Hepatocyte (in vitro differentiated cells): ENCODE measurements at regions not wholly inside any gene's neighbourhood (a gene's known extent, or its start where the extent isn't known, plus 50 kb on each side); places are given as distances from the start of the nearest gene placed in this dataset.

Source experiments
- DNase-seq: peaks from one replicate; pipeline ENCODE4 v3.0.0-alpha.2; 2016; ENCODE audit warnings: low spot score
- H2AFZ ChIP-seq: fragments of 200-600 bp; sonication (generic); 2 replicates; pipeline ENCODE4 v1.6.0; 2016; ENCODE audit warnings: antibody characterized with exemption, mild to moderate bottlenecking
- H3K27ac ChIP-seq: fragments of 200-600 bp; sonication (generic); 2 replicates; pipeline ENCODE4 v1.5.1; 2016; ENCODE audit warnings: mild to moderate bottlenecking
- H3K27me3 ChIP-seq: fragments of 200-600 bp; sonication (generic); 2 replicates; pipeline ENCODE4 v1.6.1; 2016
- H3K36me3 ChIP-seq: fragments of 200-600 bp; sonication (generic); replicated peaks from 2 replicates; pipeline ENCODE4 v1.5.1; 2016; ENCODE audit warnings: low read depth; ENCODE audit not compliant: insufficient read depth
- H3K4me1 ChIP-seq: fragments of 200-600 bp; sonication (generic); 2 replicates; pipeline ENCODE4 v1.5.1; 2016; ENCODE audit warnings: mild to moderate bottlenecking, moderate library complexity; ENCODE audit not compliant: insufficient read depth
- H3K4me2 ChIP-seq: fragments of 200-600 bp; sonication (generic); 2 replicates; pipeline ENCODE4 v1.6.0; 2016
- H3K4me3 ChIP-seq: fragments of 200-600 bp; sonication (generic); 2 replicates; pipeline ENCODE4 v1.5.1; 2016; ENCODE audit warnings: mild to moderate bottlenecking
- H3K79me2 ChIP-seq: fragments of 200-600 bp; sonication (generic); 2 replicates; pipeline ENCODE4 v1.6.0; 2017; ENCODE audit warnings: mild to moderate bottlenecking
- H3K9me2 ChIP-seq: fragments of 200-600 bp; sonication (generic); replicated peaks from 2 replicates; pipeline ENCODE4 v1.6.0; 2017; ENCODE audit warnings: mild to moderate bottlenecking; ENCODE audit not compliant: insufficient read depth
- H3K9me3 ChIP-seq: fragments of 200-600 bp; sonication (generic); 2 replicates; pipeline ENCODE4 v1.5.1; 2016; ENCODE audit warnings: low read depth, mild to moderate bottlenecking
- H4K20me1 ChIP-seq: fragments of 200-600 bp; sonication (generic); 2 replicates; pipeline ENCODE4 v1.6.0; 2016; ENCODE audit warnings: mild to moderate bottlenecking; ENCODE audit not compliant: insufficient read depth, poor library complexity, severe bottlenecking
- CTCF ChIP-seq: fragments of 200-600 bp; sonication (generic); IDR thresholded peaks from 2 replicates; pipeline ENCODE4 v1.5.1; 2016; ENCODE audit warnings: antibody characterized with exemption, mild to moderate bottlenecking; ENCODE audit not compliant: poor library complexity
- EZH2 ChIP-seq: fragments of 200-600 bp; sonication (generic); IDR thresholded peaks from 2 replicates; pipeline ENCODE4 v1.6.1; 2016; ENCODE audit warnings: antibody characterized with exemption, mild to moderate bottlenecking, borderline replicate concordance
- EZH2phosphoT487 ChIP-seq: fragments of 200-600 bp; sonication (generic); IDR thresholded peaks from one replicate; pipeline ENCODE4 v1.6.1; 2018; ENCODE audit warnings: antibody characterized with exemption, mild to moderate bottlenecking, low read depth, moderate library complexity; ENCODE audit not compliant: unreplicated experiment, severe bottlenecking
- WGBS: methylation state at CpG from one replicate; pipeline ENCODE4 v1.1.6; 2016; ENCODE audit warnings: low lambda C conversion rate; ENCODE audit errors: missing lambda C conversion rate; 5-methylcytosine and 5-hydroxymethylcytosine counted together

GRCh38 chr6:100119261-100119660 lies 125.2 kb upstream of the MCHR2 start:
- Histone ChIP-seq H2AFZ (no peak overlapping the region), H3K4me1 (no peaks in the 10 kb centered on the region)
- 81% methylated on average over 4 of the region's 4 CpGs for WGBS

GRCh38 chr6:100118301-100118700 lies 124.3 kb upstream of the MCHR2 start:
- DNase-seq = no peak
- Histone ChIP-seq H3K36me3 (no peaks in the 10 kb centered on the region), H4K20me1 (no peaks in the 10 kb centered on the region), H3K4me1 (no peaks in the 10 kb centered on the region), H3K9me2 (no peaks in the 10 kb centered on the region), H3K27ac (no peak overlapping the region), H2AFZ (no peak overlapping the region), H3K9me3 (no peaks in the 10 kb centered on the region), H3K27me3 (no peaks in the 10 kb centered on the region), H3K4me3 (no peak overlapping the region), H3K79me2 (no peaks in the 10 kb centered on the region), H3K4me2 (no peak overlapping the region)
- WGBS = 88% methylated on average over 2 of the region's 2 CpGs
- TF ChIP-seq EZH2 (no peak), CTCF (no peak), EZH2phosphoT487 (no peak)

More at GRCh38 chr6:100119261-100119660, 125.2 kb upstream of the MCHR2 start:
- TF ChIP-seq CTCF = no peak
- TF ChIP-seq EZH2 = no peak
- no peak for TF ChIP-seq EZH2phosphoT487
- DNase-seq = no peak
- Histone ChIP-seq H3K27ac (no peak overlapping the region), H3K9me2 (no peaks in the 10 kb centered on the region), H3K4me3 (no peak overlapping the region), H4K20me1 (no peaks in the 10 kb centered on the region), H3K27me3 (peaks cover 3% of the 10 kb centered on the region), H3K9me3 (no peaks in the 10 kb centered on the region), H3K4me2 (no peak overlapping the region), H3K79me2 (no peaks in the 10 kb centered on the region), H3K36me3 (no peaks in the 10 kb centered on the region)

GRCh38 chr6:100117680-100118079 lies 123.7 kb upstream of the MCHR2 start:
- Histone ChIP-seq H2AFZ (no peak overlapping the region), H3K27ac (no peak overlapping the region), H4K20me1 (no peaks in the 10 kb centered on the region), H3K4me3 (no peak overlapping the region), H3K27me3 (no peaks in the 10 kb centered on the region), H3K4me2 (no peak overlapping the region), H3K9me2 (no peaks in the 10 kb centered on the region), H3K79me2 (no peaks in the 10 kb centered on the region), H3K4me1 (no peaks in the 10 kb centered on the region), H3K9me3 (no peaks in the 10 kb centered on the region), H3K36me3 (no peaks in the 10 kb centered on the region)
- DNase-seq = no peak
- 91% methylated on average over 5 of the region's 5 CpGs for WGBS
- no peak for TF ChIP-seq CTCF
- no peak for TF ChIP-seq EZH2
- no peak for TF ChIP-seq EZH2phosphoT487
